GM18499 (cell line): ENCODE measurements at regions not wholly inside any gene's neighbourhood (a gene's known extent, or its start where the extent isn't known, plus 50 kb on each side); places are given as distances from the start of the nearest gene placed in this dataset.

Source experiments
- ATAC-seq: cut with Tn5 transposase; IDR thresholded peaks from one replicate; pipeline ENCODE4 v1.9.1; 2021; ENCODE audit warnings: moderate number of reproducible peaks; ENCODE audit not compliant: insufficient read depth, unreplicated experiment

DNA sequence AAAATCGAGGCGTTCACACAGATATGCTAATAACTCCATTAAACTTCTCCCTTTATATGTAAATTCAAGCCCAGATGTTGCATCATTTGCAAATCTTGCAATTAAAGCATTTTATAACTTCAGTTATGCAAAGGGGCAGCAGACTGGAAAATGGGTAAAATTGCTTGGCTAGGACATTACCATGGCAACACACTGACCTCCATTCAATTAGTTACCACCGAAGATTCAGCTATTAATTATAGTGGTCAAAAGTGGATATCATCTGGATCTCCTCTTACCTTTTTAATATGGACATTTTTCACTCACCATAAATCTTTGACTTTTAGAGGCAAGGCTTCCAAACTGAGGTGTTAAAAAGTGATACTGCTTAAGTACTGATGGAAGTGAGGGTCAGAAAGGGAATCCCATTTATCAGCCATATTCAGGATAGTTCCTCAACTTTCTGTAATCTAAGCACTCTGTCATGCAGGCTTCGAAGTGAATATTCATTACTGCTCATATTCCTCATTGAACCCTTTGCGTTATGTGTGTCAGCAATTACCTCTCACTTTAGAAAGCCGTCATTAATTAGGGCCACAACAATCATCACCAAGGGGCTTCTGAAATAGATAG is 386.2 kb upstream of the ROBO2 start:
- no peak for ATAC-seq

DNA sequence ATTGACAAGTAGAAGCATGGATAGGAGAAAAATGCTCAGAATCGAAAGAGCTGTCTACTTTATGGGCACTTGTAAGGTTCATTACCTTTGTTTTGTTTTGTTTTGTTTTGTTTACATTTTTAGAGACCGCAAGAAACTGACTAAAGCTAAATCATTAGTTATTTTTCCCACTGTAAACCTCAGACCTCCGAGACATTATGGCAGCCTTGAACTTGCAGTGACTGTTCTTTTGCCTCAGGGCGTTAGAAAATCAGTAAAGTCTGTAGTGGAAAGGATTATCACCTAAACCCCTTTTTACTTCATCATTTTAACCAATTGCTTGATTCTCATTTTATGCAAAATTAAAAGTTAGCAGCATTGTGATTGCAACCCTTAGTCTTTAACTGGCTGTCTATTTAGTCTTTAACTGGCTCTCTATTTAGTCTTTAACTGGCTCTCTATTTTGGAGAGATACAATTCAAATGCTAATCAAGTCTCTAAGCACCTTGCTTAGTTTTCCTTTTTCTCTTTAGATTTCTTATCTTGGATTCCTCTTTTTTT is 383.3 kb upstream of the ROBO2 start:
- ATAC-seq, result no peak

DNA sequence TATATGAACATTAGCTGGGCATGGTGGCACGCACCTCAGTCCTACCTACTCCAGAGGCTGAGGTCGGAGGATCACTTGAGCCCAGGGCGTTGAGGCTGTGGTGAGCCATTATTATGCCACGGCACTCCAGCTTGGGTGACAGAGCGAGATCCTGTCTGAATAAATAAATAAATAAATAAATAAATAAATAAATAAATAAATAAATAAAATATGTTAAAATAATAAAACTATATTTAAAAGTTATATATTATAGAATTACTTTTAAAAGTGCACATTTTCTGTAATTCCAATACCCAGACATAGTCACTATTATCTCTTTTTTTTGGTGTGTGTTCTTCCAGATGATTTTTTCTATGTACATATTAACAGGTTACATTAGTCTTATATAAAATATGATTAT is 382.0 kb upstream of the ROBO2 start:
- ATAC-seq, result no peak

DNA sequence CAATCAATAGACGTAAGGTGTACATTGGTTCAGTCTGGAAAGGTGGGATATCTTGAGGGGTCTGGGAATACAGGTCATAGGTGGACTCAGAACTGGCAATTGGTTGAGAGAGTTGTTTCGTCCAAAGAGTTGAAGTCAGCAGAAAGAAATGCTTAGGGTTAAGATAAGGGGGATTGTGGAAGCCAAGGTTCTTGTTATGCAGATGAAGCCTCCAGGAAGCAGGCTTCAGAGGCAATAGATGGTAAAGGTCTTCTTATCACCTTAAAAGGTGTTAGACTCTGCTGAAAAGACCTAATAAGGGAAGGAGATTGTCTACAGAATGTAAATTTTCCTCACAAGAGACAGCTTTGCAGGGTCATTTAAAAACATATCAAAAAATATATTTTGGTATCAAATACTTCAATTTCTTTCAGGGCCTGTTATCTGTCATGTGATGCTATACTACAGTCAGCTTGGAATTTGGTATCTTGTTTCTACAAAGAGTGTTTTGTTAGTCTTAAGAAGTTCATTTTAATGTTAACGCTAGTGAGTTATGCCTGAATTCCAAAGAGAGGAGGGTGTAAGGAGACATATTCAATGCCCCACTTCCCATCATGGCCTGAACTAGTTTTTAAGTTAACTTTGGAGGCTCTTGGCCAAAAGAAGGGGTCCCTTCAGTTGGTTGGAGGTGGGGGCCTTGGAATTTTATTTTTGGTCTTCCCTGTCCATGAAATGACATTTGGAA is 378.2 kb upstream of the ROBO2 start:
- no peak for ATAC-seq

DNA sequence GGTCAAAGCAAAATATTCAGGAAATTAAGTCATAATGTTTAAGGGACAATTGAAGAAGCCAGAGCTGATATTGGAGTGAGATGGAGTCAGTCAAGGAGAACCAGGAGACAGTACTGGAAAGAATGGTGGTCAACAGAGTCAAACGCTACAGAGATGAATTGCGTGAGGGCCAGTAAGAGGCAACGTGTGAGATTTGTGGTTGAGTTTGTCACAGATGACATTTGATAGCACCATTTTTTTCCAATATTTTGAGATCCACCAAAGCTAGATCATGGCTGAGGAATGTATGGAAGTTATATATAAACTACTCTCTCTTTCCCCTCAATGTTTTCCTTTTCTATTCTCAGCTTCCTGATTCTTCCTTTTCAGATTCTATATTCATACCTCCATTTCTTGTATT is 375.1 kb upstream of the ROBO2 start:
- no peak for ATAC-seq

DNA sequence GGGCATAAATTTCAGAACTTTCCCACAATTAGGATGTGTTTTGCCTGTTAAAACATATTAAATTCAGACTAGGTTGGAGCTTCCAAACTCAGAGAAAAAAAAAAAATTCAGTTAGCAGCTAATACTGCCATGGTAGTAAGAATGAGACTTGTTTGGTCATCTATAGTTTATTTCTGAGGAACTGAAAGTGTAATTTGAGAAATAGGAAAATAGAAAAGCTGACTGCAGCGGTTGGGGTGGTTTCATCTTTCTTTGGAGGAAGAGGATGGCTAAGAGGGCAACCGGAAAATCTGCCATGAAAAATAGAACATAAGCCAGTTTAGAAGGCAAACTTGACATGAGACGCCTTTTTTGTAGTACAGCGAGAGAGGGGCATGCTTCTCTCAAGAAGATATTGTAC is 371.2 kb upstream of the ROBO2 start:
- no peak for ATAC-seq

DNA sequence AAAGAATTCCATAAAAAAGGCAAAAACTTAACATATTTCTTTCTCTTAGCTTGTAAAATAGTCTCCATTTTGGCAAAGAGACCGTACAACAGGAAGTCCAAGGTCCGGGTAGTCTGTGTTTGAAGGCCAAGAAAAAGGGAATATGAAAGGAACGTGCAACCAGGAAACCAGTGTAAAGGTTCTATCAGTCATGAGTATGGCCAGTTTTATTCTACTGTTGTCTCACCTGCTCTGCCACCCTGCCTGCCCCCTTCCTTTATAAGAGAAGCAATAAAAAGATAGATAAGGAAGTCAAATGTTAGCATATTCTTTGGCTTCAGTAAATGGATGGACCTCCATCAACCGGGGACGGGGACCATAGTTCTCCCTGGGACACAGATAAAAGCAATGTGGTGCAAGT is 370.6 kb upstream of the ROBO2 start:
- no peak for ATAC-seq

DNA sequence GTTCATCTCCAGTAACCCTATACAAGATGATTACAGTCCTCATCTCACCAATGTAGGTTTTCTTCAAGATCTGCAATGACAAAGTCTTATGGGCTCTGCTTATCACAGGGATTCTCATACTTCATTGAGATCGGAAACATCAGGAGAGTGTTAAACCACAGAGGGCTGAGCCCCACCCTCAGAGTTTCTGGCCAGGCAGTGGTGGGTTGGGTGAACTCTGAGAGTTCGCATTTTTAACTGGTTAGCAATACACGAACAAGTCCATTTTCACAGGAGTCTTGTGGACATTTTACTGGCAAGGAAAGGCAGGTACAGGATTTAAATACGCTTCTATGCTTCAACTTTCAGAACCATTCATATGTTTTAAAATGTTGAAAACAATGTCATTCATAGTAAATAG is 366.7 kb upstream of the ROBO2 start:
- no peak for ATAC-seq

DNA sequence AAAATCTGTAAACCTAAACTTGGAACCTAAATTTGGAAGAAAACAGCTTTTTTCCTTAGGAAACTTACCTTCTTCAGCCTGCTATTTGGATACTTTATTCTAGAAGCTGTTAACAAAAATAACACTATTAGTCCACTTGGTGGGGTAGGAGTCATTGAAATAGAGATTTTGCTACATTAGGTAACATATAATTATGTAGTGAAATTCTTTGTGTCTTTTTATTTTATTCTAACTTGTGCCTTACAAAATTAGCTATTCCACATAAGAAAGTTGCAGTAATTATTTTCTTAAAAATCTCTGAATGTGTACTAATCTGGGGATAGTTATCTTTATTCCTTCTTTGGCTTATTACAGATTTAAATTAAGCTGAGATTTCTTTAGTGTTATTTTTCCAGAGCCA is 360.4 kb upstream of the ROBO2 start:
- no peak for ATAC-seq

DNA sequence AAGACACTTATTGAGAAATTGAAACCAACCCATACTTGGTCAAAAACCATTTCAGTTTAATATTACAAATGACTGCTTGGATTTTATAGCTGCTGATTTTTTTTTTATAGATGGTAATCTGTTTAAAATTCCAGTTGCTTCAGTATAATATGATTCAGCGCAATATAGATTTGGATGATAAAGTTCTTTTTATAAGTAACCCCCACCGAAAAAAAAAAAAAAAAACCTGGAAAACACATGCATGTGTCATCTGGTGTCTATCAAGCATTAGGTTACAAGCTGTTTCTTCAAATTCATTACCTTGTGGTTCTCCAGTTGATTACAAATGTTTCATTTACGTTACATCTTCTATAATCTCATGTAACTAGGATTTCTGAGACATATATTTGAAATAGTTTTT is 356.6 kb upstream of the ROBO2 start:
- ATAC-seq, result no peak

DNA sequence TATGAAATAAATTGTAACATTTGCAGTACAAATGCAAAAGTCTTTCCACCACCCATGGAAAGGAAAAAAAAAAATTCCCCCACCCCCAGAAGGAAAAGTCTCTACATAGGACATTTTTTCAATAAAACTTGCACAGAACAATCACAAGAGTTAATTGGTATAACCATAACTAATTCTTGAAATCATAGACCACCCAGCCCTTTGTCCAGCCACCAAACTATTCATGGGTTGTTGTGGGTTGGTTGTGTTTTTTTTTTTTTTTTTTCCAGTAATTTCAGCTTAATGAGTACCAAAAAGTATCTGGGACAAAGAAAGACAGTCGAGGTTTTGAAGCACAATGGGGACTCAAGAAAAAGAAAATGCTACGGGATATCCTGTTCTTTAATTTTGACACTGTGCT is 355.0 kb upstream of the ROBO2 start:
- ATAC-seq, result no peak

DNA sequence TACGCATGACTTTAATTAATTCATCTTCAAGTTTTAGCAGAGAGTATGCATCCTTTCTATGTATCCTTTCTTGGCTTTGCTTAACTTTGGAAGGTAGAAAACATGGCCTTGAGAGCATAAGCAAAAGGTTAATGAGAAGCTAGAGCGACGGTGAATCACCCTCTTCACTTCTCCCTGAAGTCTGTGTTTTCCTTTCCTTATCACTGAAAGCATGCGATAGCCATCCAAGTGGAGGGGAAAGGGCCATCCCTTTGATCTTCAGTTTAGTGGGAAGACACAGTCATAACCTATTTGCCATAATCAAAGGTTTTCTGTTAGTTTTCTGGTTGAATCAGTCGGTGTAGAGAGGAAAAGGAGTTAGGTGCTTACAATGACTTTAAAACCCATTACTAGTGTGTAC is 354.0 kb upstream of the ROBO2 start:
- ATAC-seq, result no peak

DNA sequence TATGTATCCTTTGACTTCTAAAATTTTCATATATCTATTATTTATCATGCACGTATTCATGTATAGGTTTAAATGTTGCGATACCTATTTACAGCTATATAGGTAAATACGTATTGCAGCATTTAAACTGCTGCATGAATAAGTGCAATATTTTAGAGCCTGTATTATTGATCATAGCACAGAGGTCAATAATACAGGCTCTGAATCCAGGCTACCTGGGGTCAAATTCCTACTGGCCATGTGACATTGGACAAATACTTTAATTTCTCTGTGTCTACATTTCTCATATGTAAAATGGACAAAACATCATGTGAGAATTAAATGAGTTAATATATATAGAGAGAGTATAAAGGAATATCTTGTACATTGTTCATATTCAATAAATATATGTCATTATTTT is 352.9 kb upstream of the ROBO2 start:
- no peak for ATAC-seq

DNA sequence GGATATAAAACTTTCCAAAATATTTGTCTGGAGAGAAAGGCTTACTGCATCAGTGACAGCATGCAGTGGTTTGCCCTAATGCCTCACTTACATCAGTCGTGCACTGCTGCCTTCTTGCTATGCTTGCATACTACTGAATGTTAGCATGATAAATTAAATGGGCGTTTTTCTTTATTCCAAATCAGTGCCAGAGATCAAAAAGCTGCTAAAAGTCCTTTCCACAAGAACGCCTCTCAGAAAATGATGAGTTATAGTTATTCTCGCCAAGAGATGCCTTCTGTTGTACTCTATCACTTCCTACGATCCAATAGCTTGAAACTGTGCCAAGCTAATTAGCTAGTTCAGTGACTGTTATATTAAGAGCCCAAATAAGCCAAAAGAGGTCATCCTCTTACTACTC is 345.8 kb upstream of the ROBO2 start:
- no peak for ATAC-seq

DNA sequence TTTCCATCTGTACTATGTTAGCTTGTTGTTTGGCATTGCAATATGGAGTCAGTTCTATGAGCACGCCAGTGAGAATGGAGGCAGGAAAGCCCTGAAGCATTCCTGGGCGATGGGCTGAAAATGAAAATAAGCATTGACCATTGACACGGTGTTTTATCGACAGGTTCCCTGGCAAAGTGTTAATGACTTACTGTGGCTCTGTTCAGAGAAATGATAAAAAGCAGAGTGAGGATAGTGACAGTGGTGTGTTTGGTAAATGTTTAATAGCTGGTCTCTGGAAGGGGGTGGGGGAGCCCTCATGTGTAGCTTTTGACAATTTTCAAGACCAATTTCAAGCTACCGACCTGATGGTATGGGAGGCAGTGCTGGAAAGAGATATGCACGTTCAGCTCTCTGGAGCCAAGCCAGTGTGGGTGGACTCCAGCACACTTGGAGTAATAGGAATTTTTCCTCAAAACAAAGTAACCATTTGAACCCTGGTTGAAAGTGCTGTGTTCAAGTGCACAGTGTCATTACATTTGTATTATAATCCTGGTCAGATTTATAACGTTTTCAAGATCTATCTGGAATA is 341.7 kb upstream of the ROBO2 start:
- ATAC-seq, result no peak

DNA sequence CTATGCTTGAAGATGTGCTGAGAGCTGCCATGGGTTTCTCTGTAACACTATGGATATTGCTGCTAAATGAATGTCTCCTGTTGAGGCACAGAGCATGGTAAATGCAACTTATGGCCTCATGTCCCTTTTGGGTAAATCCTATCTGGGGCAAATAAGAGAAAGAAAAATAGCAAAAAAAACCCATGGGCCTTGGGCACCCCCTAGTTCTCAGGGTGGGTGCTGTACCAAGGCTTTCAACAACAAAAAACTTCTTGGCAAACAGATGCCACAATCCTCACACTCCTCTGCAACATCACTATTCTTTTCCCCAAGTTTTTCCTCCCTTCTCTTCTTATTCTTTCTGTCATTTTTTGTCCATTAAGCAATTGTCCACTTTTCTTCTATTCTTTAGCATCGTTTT is 340.1 kb upstream of the ROBO2 start:
- ATAC-seq, result no peak

DNA sequence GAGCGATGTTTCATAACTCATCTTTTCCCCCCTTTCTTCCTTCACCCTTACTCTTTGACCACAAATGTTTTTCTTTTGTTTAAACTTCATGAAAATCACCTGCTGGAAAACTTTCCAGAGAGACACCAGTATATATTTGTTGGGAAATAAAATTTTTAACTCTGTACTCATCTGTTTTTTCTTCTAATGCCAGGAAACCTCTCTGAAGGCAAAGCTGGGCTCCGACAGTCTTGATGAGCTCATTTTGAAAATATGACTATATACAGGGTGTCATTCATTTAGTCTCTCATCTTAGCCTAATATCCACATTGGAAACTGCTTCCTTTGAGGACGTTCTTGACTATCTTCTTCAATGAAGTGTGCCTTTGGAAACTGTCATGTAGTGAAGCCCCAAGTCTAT is 339.6 kb upstream of the ROBO2 start:
- ATAC-seq, result no peak

DNA sequence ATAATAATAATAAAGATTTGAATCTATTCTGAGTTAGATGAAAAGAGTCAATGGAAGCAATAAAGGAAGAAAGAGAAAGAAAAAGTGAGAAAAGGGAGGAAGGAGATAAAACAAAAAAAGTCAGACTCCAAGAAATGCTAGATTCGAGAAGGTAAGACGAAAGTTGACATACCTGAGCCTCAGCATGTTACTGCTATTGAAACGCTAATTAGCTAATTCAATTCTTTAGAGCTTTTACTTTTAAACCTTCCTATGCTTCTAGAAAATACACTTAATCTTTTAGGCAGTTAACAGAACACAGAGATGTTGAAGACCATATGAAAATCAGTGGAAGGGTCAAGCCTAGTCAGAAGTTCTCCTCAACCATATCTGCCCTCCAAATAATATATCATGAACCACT is 337.2 kb upstream of the ROBO2 start:
- no peak for ATAC-seq

DNA sequence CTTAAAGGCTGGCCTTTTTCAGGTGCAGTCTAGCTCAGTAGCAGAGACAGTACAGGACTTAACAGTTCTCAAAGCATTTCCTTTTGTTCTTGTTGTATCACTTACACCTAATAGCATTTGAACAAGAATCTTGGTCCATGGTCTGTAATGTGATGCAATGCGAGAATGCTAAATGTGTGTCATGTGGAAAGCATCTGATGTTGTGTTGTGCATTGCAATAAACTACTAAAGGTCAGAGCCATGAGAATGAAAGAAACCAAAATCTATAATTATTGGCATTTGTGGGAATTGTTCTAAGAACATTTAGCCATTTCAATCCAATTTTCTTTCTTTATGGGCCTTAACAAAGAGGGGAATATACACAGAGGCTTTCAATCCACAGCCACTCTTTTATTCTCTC is 324.5 kb upstream of the ROBO2 start:
- no peak for ATAC-seq

DNA sequence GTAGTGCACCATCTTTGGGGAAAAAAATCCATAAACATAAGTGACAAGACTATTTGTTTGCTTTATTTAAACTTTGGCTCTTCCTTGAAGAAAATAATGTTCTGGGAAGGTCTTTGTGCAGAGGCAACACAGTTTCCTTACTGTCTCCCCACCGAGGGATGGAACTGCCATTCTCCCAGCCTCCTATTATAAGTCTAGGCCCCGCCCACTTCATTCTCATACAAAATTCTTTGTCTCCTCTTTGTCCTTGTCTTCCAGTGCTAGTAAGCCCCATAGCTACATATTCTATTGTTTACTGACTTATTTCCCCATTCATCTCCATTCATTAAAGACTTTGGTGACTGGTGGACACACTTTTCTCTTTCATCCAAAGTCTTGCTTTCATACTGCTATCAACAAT is 316.5 kb upstream of the ROBO2 start:
- no peak for ATAC-seq

DNA sequence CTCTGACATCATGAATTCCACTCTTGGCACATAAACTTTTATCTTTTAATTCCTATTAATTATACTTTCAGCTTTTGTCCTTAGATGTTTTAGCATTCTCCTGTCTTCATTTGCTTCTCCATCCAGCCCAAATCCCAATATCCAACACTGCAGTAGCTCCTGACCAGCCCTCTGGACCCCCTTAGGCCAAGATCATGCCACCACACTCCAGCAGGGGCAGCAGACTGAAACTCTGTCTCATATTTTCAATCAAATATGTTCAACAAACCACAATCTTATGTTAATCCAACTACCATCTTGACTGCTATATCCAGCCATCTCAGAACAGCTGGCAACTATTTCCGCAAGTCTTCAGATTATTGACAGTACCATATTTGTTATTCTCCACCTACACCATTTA is 315.8 kb upstream of the ROBO2 start:
- no peak for ATAC-seq

DNA sequence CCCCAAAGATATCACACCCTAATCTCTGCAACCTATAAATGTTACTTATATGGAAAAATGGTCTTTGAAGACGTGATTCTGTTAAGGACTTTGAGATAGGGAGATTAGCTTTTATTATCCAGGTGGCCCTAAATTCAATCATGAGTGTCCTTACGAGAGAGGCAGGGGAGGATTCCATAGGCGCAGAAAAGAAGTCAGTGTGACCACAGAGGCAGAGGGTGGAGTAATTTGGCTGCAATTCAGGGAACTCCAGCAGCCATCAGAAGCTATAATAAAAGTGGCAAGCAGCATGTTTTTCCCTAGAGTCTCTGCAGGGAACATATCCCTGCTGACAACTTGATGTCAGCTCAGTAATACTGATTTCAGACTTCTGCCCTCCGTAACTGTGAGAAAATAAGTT is 315.2 kb upstream of the ROBO2 start:
- no peak for ATAC-seq
